ENCODE measurements at regions not wholly inside any gene's neighbourhood (a gene's known extent, or its start where the extent isn't known, plus 50 kb on each side); places are given as distances from the start of the nearest gene placed in this dataset.

DNA sequence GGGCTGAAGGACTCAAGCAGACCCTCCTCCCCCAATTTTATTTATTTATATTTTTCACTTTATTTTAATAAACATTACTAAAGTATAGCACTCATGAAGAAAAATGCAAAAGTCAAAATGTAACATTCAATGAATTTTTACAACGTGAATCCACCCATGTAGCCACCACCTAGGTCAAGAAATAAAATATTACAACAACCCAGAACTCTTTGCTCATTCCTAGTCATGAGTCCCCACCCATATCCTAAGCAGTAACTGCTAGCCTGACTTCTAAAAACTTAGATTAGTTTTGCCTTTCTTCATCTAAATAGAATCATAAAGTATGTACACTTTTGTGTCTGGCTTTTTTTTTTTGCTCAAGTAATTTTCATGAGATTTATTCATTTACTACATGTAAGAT is 86.9 kb upstream of the CRY1 start:
- no peak for TF ChIP-seq CTCF (IDR thresholded peaks at IDR 0.05)
- TF ChIP-seq EP300 (IDR thresholded peaks at IDR 0.05): no peak
- TF ChIP-seq POLR2AphosphoS5 (IDR thresholded peaks at IDR 0.05): no peak
- no peak for TF ChIP-seq POLR2A (IDR thresholded peaks at IDR 0.05)
